GM23338 (cell line): ENCODE measurements at regions not wholly inside any gene's neighbourhood (a gene's known extent, or its start where the extent isn't known, plus 50 kb on each side); places are given as distances from the start of the nearest gene placed in this dataset.

ENCODE experiments used
- ATAC-seq: fragments of 200-7000 bp; cut with Tn5 transposase; 3 replicates; pipeline ENCODE4 v1.9.1; 2020
- DNase-seq: peaks from one replicate; pipeline ENCODE4 v3.0.0-alpha.2; 2015; ENCODE audit warnings: low spot score
- H2AFZ ChIP-seq: fragments of 200-600 bp; sonication (generic); 2 replicates; pipeline ENCODE4 v1.8.0; 2016; ENCODE audit warnings: antibody characterized with exemption, mild to moderate bottlenecking, moderate library complexity
- H3F3A ChIP-seq: fragments of 200-600 bp; sonication (generic); replicated peaks from 2 replicates; pipeline ENCODE4 v1.8.0; 2017; ENCODE audit warnings: antibody characterized with exemption, mixed run types, low read depth
- H3K27ac ChIP-seq: fragments of 200-600 bp; sonication (generic); 2 replicates; pipeline ENCODE4 v1.6.1; 2016; ENCODE audit warnings: low read depth
- H3K27me3 ChIP-seq: fragments of 200-600 bp; sonication (generic); 2 replicates; pipeline ENCODE4 v1.8.0; 2016; ENCODE audit warnings: mild to moderate bottlenecking, mixed run types, moderate library complexity; ENCODE audit not compliant: insufficient read depth
- H3K36me3 ChIP-seq: fragments of 200-600 bp; sonication (generic); 2 replicates; pipeline ENCODE4 v1.8.0; 2016; ENCODE audit warnings: mild to moderate bottlenecking; ENCODE audit not compliant: insufficient read depth
- H3K4me1 ChIP-seq: fragments of 200-600 bp; sonication (generic); 2 replicates; pipeline ENCODE4 v1.8.0; 2016; ENCODE audit warnings: mild to moderate bottlenecking, moderate library complexity; ENCODE audit not compliant: insufficient read depth
- H3K4me2 ChIP-seq: fragments of 200-600 bp; sonication (generic); 2 replicates; pipeline ENCODE4 v1.7.1; 2017; ENCODE audit warnings: mixed run types
- H3K4me3 ChIP-seq: fragments of 200-600 bp; sonication (generic); 2 replicates; pipeline ENCODE4 v1.6.1; 2016; ENCODE audit warnings: mixed run types
- H3K79me2 ChIP-seq: fragments of 200-600 bp; sonication (generic); replicated peaks from 2 replicates; pipeline ENCODE4 v1.8.0; 2017; ENCODE audit warnings: mild to moderate bottlenecking; ENCODE audit not compliant: insufficient read depth
- H3K9me2 ChIP-seq: fragments of 200-600 bp; sonication (generic); 2 replicates; pipeline ENCODE4 v1.8.0; 2017; ENCODE audit not compliant: insufficient read depth
- H4K20me1 ChIP-seq: fragments of 200-600 bp; sonication (generic); replicated peaks from 2 replicates; pipeline ENCODE4 v1.8.0; 2017; ENCODE audit warnings: mild to moderate bottlenecking; ENCODE audit not compliant: insufficient read depth
- H3K27ac Mint-ChIP-seq: 2 replicates; pipeline ENCODE4 v1.8.0; 2020; ENCODE audit warnings: inconsistent platforms, mild to moderate bottlenecking, moderate library complexity, mixed read lengths
- H3K27me3 Mint-ChIP-seq: 3 replicates; pipeline ENCODE4 v1.8.0; 2022; ENCODE audit warnings: low read depth, mild to moderate bottlenecking, moderate library complexity, mixed read lengths, inconsistent platforms; ENCODE audit not compliant: insufficient read depth, poor library complexity
- H3K36me3 Mint-ChIP-seq: 3 replicates; pipeline ENCODE4 v1.8.0; 2021; ENCODE audit warnings: low read depth, mild to moderate bottlenecking, inconsistent platforms, moderate library complexity, mixed read lengths
- H3K4me1 Mint-ChIP-seq: 3 replicates; pipeline ENCODE4 v1.8.0; 2020; ENCODE audit warnings: mild to moderate bottlenecking, inconsistent platforms, mixed read lengths
- H3K4me3 Mint-ChIP-seq: 3 replicates; pipeline ENCODE4 v1.8.0; 2021; ENCODE audit warnings: moderate library complexity, mild to moderate bottlenecking, inconsistent platforms, mixed read lengths
- H3K9me3 Mint-ChIP-seq: 3 replicates; pipeline ENCODE4 v1.8.0; 2020; ENCODE audit warnings: moderate library complexity, mild to moderate bottlenecking, inconsistent platforms, mixed read lengths
- CREB1 ChIP-seq: fragments of 250-450 bp; sonication (Bioruptor Pico); IDR thresholded peaks from 2 replicates; pipeline ENCODE4 v1.5.0; 2020; ENCODE audit warnings: low read depth, mild to moderate bottlenecking, moderate library complexity
- EZH2phosphoT487 ChIP-seq: fragments of 200-600 bp; sonication (generic); IDR thresholded peaks from one replicate; pipeline ENCODE4 v1.8.1; 2018; ENCODE audit warnings: antibody characterized with exemption; ENCODE audit not compliant: unreplicated experiment
- JUNB ChIP-seq: IDR thresholded peaks from one replicate; pipeline ENCODE4 v1.6.1; 2016; ENCODE audit warnings: antibody characterized with exemption; ENCODE audit not compliant: unreplicated experiment
- NANOG ChIP-seq: IDR thresholded peaks from 2 replicates; pipeline ENCODE4 v1.6.1; 2016; ENCODE audit warnings: antibody characterized with exemption, borderline replicate concordance
- STAT1 ChIP-seq: IDR thresholded peaks from one replicate; pipeline ENCODE4 v1.6.1; 2016; ENCODE audit warnings: antibody characterized with exemption; ENCODE audit not compliant: unreplicated experiment
- ZNF114 ChIP-seq: fragments of 250-450 bp; sonication (Bioruptor Pico); IDR thresholded peaks from 2 replicates; pipeline ENCODE4 v1.5.0; 2020; ENCODE audit warnings: mild to moderate bottlenecking, moderate library complexity
- ZNF331 ChIP-seq: fragments of 250-450 bp; sonication (Bioruptor Pico); IDR thresholded peaks from 2 replicates; pipeline ENCODE4 v1.5.0; 2020; ENCODE audit warnings: low read depth, mild to moderate bottlenecking, moderate library complexity
- TF ChIP-seq, protein P1 (sequence below): IDR thresholded peaks from 2 replicates; pipeline ENCODE4 v1.6.1; 2016; ENCODE audit warnings: antibody characterized with exemption
- TF ChIP-seq, protein P2 (sequence below), 2 experiments: fragments of 200-600 bp in 1 of 2; sonication (generic) in 1 of 2; conservative IDR thresholded peaks; 2 replicates each; pipeline versions ENCODE4 v1.5.1 to v1.6.1; 2016 to 2017; ENCODE audit warnings: antibody characterized with exemption in 2 of 2, low read depth in 2 of 2, mild to moderate bottlenecking in 2 of 2, moderate library complexity in 1 of 2

DNA sequence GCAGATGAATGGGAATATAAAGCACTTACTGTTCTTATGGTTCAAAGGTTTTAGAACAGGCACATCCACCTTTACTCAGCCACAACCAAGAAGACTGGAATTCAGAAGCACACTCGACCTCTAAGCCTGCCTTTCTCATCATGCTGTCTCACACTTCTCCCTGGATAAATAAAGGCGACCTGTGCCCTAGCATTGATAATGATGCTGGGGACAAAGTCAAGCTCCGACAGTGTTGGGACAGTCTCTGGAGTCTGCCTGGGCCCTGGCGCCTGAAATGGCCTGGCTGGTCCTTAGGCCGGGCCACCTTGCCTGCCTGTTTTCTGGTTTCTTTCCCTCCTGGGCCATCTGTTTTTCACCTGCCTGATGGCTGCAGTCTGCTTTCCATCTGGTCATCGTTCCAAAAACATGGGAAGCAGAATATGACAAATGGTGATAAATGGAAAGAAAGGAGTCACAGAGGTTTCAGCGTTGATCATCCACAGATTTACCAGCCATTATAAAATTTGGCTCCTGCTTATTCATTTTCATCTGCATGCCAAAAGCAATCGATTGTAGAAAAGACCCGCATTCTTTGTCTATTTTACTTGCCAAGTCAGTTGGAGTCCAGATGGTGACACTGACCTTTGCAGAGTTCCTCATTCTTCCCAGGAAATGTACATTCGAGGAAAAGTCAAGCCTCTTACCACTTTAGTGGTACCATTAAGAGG is 91.2 kb upstream of the KCNJ15 start (continued):
- TF ChIP-seq, protein P1, sequence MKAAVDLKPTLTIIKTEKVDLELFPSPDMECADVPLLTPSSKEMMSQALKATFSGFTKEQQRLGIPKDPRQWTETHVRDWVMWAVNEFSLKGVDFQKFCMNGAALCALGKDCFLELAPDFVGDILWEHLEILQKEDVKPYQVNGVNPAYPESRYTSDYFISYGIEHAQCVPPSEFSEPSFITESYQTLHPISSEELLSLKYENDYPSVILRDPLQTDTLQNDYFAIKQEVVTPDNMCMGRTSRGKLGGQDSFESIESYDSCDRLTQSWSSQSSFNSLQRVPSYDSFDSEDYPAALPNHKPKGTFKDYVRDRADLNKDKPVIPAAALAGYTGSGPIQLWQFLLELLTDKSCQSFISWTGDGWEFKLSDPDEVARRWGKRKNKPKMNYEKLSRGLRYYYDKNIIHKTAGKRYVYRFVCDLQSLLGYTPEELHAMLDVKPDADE, result no peak
- TF ChIP-seq CREB1 (CRISPR knock-in tag) (no peak), ZNF331 (CRISPR knock-in tag) (no peak), EZH2phosphoT487 (no peak), JUNB (no peak), NANOG (no peak), ZNF114 (CRISPR knock-in tag) (no peak)
- TF ChIP-seq, protein P2, sequence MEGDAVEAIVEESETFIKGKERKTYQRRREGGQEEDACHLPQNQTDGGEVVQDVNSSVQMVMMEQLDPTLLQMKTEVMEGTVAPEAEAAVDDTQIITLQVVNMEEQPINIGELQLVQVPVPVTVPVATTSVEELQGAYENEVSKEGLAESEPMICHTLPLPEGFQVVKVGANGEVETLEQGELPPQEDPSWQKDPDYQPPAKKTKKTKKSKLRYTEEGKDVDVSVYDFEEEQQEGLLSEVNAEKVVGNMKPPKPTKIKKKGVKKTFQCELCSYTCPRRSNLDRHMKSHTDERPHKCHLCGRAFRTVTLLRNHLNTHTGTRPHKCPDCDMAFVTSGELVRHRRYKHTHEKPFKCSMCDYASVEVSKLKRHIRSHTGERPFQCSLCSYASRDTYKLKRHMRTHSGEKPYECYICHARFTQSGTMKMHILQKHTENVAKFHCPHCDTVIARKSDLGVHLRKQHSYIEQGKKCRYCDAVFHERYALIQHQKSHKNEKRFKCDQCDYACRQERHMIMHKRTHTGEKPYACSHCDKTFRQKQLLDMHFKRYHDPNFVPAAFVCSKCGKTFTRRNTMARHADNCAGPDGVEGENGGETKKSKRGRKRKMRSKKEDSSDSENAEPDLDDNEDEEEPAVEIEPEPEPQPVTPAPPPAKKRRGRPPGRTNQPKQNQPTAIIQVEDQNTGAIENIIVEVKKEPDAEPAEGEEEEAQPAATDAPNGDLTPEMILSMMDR (conservative IDR thresholded peaks at IDR 0.05; ENCODE audit: low read depth in 2 of 2), result no peak

DNA sequence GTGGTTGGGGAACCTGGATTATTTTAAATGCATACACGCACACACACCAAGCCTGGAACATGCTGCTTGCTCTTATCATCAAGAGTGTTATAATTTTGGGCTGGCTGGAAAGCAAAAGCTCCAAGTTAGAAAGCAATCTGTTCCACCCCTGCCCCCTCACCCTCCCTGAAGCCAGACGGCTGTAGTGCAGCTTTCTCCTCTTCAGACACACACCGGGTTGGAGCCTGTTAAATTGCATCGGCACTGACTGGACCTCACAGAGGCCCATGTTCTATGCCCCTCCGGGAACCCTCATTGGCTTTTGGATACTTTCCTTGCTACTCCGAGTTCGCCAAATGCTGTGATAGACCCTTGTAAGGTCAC is 90.6 kb upstream of the KCNJ15 start:
- Histone ChIP-seq H3K36me3 (no peaks in the 10 kb centered on the region), H4K20me1 (no peaks in the 10 kb centered on the region), H3K27me3 (no peaks in the 10 kb centered on the region), H3K79me2 (no peaks in the 10 kb centered on the region), H3K27ac (no peak overlapping the region), H3K4me1 (0 out of 2 replicates have a peak, but pooled peaks cover 9% of the 10 kb centered on the region), H3K4me2 (no peak overlapping the region), H3F3A (no peaks in the 10 kb centered on the region), H3K4me3 (no peak overlapping the region), H2AFZ (peak overlapping the region; percentile 74; the same call in 1 of the 2 replicates), H3K9me2 (no peaks in the 10 kb centered on the region)
- Mint-ChIP-seq H3K4me3 (no peak overlapping the region), H3K27me3 (peaks cover 6% of the 10 kb centered on the region), H3K36me3 (no peaks in the 10 kb centered on the region), H3K9me3 (no peaks in the 10 kb centered on the region), H3K4me1 (peaks cover 11% of the 10 kb centered on the region), H3K27ac (no peak overlapping the region)
- TF ChIP-seq NANOG, result no peak
- no peak for TF ChIP-seq CREB1 (CRISPR knock-in tag)
- TF ChIP-seq, protein P1, result no peak
- TF ChIP-seq STAT1, result no peak
- no peak for TF ChIP-seq JUNB
- TF ChIP-seq, protein P2 (conservative IDR thresholded peaks at IDR 0.05; ENCODE audit: low read depth in 2 of 2), result no peak
- no peak for DNase-seq
- no peak for ATAC-seq
